Urinary bladder (tissue), 3 donors: ENCODE measurements at regions not wholly inside any gene's neighbourhood (a gene's known extent, or its start where the extent isn't known, plus 50 kb on each side); places are given as distances from the start of the nearest gene placed in this dataset.
A peak's percentile ranks its signal among the peaks of the same experiment; 100 is the strongest.
"Not testable (repeated sequence)": the region's sequence is repeated elsewhere in the genome, so short reads cannot be mapped to it uniquely, and the experiment has no call there.

Experiments used
- DNase-seq: peaks from one replicate; pipeline ENCODE4 v3.0.0-alpha.2; 2015; ENCODE audit errors: extremely low spot score
- H3K27ac ChIP-seq: one replicate; pipeline ENCODE4 v1.5.1; 2013; ENCODE audit warnings: low read depth, mild to moderate bottlenecking, moderate library complexity
- H3K36me3 ChIP-seq: one replicate; pipeline ENCODE4 v1.6.1; 2013; ENCODE audit warnings: mild to moderate bottlenecking, moderate library complexity; ENCODE audit not compliant: insufficient read depth
- H3K4me1 ChIP-seq: one replicate; pipeline ENCODE4 v1.6.1; 2013; ENCODE audit warnings: mild to moderate bottlenecking, moderate library complexity; ENCODE audit not compliant: insufficient read depth
- H3K4me3 ChIP-seq: one replicate; pipeline ENCODE4 v1.5.1; 2013; ENCODE audit warnings: low read depth, low read length
- WGBS: extraction: QIAGEN DNeasy Blood & Tissue Kit; methylation state at CpG from one replicate; pipeline ENCODE4 v1.1.7; 2013; 5-methylcytosine and 5-hydroxymethylcytosine counted together
- donor health status: healthy with polysubstance abuse.
- donor health status: healthy.

DNA sequence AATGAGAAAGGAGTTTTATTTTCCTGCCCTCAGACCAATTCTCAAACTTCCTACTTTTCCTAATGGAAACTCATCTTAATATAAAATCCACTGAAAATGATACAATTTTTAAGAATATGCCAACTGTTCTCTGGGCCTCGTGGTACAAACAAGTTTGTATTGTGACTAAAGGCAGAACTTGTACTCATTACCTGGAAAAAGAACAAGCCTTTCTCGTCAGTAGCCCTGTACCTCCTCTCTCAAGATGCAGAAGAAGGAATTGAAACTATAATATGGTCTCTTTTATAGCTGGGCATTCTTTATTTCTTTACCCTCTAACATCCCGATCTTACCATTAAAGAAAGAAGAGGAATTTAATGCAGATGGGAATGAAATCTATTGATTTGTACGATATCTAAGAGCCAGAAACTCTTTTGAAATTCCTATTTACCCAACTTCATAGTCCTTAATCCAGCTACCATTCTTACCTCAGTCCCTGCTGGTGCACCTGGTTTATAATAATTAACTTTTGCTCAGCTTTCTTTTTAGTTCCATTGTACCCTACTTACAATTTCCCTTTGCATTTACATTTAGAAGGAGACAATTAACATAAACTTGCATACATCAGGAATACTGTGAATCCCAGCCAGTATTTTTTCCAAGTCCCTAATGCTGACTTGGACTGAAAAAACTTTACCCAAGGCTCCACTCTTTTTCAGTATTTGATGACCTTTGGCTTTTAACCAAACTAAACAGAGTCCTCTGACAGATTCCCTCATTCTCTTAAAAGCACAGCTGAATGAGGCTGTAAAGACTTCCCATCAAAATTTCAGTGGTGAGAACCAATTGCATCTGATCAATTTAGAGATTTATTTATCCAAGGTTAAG, 1162.4 kb downstream of the BRINP3 start:
- no peaks in the 10 kb centered on the region for H3K36me3 ChIP-seq
- no peak overlapping the region for H3K27ac ChIP-seq
- 84% methylated on average over 4 of the region's 4 CpGs for WGBS
- no peak for DNase-seq
- H3K4me1 ChIP-seq = no peaks in the 10 kb centered on the region
- no peak overlapping the region for H3K4me3 ChIP-seq

DNA sequence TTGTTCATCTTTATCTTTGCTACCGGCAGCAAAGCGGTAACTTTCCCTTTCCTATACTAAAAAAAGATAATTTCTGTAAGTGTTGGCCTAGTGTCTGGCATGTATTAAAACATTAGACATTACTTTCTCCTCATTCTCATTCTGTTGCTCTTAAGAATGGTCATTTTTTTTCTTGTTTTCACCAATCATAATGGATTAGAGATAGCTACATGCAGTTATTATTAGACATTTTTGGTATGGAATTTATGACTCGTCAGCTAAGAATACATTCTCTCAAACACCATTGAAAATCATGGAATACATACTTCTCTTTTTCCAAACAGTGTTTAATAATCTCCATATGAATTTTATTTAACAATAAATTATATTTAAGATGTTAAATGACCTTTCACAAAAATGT, 1154.6 kb downstream of the BRINP3 start:
- WGBS = 76% methylated on average over 3 of the region's 3 CpGs
- Histone ChIP-seq H3K36me3 (no peaks in the 10 kb centered on the region), H3K27ac (no peak overlapping the region)

DNA sequence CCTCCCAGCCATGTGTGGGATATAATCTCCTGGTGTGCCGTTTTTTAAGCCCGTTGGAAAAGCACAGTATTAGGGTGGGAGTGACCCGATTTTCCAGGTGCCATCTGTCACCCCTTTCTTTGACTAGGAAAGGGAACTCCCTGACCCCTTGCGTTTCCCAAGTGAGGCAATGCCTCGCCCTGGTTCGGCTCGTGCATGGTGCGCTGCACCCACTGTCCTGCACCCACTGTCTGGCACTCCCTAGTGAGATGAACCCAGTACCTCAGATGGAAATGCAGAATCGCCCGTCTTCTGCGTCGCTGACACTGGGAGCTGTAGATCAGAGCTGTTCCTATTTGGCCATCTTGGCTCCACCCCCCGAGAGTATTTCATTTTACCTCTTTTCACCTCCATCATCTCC, 1146.6 kb downstream of the BRINP3 start:
- WGBS = 80% methylated on average over 13 of the region's 13 CpGs
- H3K4me1 ChIP-seq, H3K36me3 ChIP-seq, H3K4me3 ChIP-seq, H3K27ac ChIP-seq, DNase-seq: not testable (repeated sequence)

More for the DNA sequence above, 1154.6 kb downstream of the BRINP3 start:
- Histone ChIP-seq H3K4me1 (no peaks in the 10 kb centered on the region), H3K4me3 (no peak overlapping the region)
- DNase-seq = no peak

DNA sequence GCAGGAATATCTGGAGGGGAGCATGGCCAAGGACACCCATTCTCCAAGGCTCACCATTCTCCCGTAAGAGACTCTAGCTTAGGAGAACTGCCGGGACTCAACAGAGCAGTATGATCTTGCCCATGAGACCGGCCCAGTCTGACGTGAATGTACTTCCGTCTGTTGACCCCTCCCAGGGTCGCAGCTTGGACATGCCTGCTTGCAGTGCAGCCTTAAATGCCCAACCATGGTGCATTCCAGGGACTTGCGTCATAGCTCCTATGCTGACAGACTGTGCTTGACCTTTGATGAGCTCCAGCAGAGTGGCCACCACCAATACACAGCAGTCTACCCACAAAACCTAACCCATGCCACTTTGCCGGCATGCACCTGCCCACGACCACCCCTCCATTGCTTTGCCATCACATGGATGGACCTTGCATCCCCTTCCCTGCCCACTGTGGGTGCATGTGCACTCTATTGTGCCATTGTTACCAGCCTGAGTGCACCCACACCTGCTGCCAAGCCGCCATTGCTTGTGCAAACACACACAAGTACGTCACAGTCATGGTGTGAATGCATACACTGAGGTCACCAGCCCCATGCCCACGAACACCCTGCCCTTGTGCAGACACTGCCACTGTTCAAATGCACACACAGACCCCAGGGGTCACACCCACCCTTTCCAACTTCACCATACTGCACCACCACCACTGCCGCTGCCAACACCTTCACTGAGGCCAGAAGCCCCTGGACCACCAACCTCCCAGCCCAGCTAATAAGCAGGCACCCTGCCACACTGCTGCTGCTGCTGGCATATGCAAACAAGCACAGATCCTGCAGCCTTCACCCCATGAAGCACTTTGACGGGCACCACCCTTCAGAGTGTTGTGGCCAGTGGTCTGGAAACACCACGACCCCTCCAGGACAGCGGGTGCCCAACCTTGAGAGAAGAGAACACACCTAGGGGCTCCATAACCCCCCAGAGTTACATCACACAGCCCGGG, 1141.3 kb downstream of the BRINP3 start:
- Histone ChIP-seq H3K4me3 (no peak overlapping the region), H3K27ac (no peak overlapping the region), H3K36me3 (no peaks in the 10 kb centered on the region), H3K4me1 (no peaks in the 10 kb centered on the region)
- DNase-seq = no peak
- WGBS = 94% methylated on average over 17 of the region's 17 CpGs

DNA sequence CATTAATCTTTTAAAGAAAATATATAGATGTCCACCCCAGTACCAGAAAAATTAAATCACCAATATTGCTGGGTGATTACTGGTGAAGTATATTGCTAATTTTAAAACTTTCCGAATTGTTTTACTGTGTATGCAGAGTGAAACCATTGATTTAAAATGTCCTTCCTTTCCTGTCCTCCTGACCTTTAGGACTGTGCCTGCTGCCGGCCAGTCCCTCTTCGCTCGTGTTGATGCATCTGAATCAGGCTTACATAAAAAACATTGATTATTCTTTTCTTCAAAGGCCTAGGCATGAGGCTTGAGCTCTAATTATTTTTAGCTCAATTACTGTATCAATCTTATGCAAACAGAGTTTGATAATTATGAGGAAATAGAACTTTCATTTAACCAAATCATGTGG, 1128.1 kb downstream of the BRINP3 start:
- WGBS = 84% methylated on average over 4 of the region's 4 CpGs
- Histone ChIP-seq H3K36me3 (no peaks in the 10 kb centered on the region), H3K4me1 (no peaks in the 10 kb centered on the region)

DNA sequence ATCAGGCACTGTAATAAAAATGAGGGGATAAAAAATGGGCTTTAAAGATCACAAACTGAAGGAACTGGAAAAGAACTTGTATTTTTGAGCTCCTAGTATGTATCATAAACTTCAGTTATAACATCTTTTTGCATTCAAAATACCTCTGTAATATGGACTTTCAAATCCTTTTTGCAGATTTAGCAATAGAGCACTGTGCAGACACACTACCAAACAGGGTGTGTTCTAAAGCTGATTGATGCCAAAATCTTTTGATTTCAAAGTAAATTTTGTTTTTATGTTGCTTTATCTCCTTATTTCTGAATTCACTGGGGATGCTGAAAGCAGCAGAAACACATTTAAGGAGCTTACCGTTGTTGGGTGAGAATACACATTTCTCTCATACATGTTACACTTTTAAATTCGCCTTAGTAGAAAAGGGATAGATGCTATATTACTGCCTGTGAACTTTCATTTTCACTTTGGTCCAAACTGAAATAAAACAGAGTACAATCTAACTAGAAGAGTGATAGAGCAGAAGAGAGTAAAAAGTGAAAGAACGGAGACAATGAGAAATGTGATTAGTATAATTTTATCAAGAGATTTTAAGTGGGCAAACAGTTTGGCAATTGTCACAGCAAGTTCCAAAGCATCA, 1126.6 kb downstream of the BRINP3 start:
- Histone ChIP-seq H3K27ac (no peak overlapping the region), H3K36me3 (no peaks in the 10 kb centered on the region), H3K4me1 (no peaks in the 10 kb centered on the region), H3K4me3 (peak overlapping the region; percentile 18)
- no peak for DNase-seq
- 61% methylated on average over 3 of the region's 3 CpGs for WGBS

More for the DNA sequence above, 1128.1 kb downstream of the BRINP3 start:
- Histone ChIP-seq H3K4me3 (no peak overlapping the region), H3K27ac (no peak overlapping the region)
- no peak for DNase-seq

DNA sequence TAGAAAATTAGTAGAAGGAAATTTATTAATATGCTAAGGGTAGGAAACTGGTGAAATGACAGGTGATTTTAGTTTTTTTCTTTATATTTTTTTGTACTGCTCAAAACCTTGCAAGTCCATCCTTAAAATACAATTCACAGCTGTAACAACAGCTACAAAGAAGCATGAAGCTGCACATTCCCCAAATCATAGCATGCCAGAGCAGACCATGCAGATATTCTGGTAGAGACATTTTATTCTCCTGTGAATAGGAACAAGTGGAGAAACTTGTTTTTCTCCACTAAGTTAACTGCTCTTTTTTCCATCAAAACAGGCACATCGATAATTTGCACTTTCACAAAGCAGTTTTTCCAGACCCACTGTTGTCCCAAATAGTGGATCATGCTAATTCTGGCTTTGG, 1125.7 kb downstream of the BRINP3 start:
- Histone ChIP-seq H3K36me3 (no peaks in the 10 kb centered on the region), H3K4me1 (no peaks in the 10 kb centered on the region), H3K4me3 (no peak overlapping the region), H3K27ac (no peak overlapping the region)
- no peak for DNase-seq
- 7% methylated on average over 1 of the region's 1 CpG for WGBS

DNA sequence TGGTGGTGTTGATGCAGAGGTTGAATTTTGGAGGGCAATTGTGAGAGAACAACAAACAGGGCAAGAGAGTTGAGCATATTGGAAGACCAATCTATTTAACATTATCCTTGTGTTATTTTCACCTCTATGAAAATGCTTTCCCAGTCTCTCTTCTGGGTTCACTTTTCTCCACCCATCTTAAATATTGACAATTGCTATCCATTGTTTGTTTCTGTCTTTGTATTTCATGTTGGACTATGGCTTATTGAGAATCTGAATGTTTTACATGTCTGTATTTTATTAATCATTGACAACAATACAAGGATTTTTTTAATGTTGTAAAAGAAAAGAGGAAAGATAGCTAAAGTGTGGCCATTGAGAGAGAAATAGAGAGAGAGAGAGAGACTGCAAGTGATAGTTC, 1121.5 kb downstream of the BRINP3 start:
- Histone ChIP-seq H3K27ac (no peak overlapping the region), H3K4me3 (no peak overlapping the region), H3K36me3 (no peaks in the 10 kb centered on the region), H3K4me1 (no peaks in the 10 kb centered on the region)
- DNase-seq = no peak

DNA sequence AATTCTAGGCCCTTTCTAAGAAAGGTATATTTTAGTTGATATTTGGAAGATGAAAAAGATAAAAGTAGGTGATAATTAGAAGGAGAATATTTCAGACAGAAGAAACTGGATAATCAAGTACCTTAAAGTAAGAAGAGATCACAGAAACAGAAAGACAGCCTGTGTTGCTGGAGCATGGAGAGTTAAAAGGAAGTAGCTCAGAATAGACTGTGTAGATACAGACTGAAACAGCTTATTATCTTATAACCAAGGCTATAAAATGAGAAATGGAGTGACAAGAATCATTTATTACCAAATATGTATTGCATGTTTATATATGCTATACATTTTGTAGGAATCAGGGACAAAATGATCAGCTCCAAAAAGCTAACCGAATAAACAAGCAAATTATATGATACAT, 1120.3 kb downstream of the BRINP3 start:
- WGBS = 79% methylated on average over 1 of the region's 1 CpG
- no peak for DNase-seq
- Histone ChIP-seq H3K36me3 (no peaks in the 10 kb centered on the region), H3K4me3 (no peak overlapping the region), H3K4me1 (no peaks in the 10 kb centered on the region), H3K27ac (no peak overlapping the region)

DNA sequence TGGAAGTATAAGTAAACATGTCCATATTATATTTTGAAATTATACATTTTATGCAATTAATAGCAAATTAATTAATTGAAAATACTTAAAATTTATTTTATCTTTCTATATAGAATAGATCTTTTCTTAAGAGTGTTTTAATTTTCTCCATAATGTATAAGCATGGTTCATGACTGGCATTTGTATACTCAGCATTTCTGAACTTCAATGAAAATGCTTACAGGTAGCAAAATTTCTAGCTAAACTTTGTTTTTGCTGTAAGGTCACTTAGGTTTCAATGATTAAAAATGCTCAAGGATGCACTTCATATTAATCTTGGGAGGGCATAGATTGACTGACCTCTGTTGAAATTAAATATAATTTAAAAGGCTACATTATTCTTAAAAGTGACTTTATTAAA, 1108.1 kb downstream of the BRINP3 start:
- DNase-seq = no peak
- H3K36me3 ChIP-seq = no peaks in the 10 kb centered on the region
- no peak overlapping the region for H3K27ac ChIP-seq
- no peak overlapping the region for H3K4me3 ChIP-seq
- H3K4me1 ChIP-seq = no peaks in the 10 kb centered on the region

DNA sequence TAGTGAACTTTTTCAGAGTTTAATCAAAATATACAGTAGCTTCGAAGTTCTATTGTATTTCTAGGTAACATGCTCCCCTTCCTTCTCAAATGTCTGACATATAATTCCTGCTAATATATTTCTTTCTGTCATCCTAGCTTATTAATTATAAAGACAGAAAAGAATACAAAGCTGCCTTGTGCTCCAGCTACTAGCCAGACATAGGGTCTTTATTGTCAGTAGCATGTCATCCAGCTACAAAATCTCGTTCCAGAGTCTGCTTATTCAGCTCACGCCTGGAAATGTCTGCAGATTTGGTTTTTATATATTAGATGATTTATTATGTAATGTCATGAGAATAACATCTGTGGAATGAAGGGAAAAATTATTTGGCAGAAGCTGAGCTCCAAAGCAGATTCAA, 1102.8 kb downstream of the BRINP3 start:
- H3K4me3 ChIP-seq = no peak overlapping the region
- no peaks in the 10 kb centered on the region for H3K4me1 ChIP-seq
- 53% methylated on average over 3 of the region's 3 CpGs for WGBS
- H3K27ac ChIP-seq = no peak overlapping the region
- no peak for DNase-seq
- no peaks in the 10 kb centered on the region for H3K36me3 ChIP-seq

DNA sequence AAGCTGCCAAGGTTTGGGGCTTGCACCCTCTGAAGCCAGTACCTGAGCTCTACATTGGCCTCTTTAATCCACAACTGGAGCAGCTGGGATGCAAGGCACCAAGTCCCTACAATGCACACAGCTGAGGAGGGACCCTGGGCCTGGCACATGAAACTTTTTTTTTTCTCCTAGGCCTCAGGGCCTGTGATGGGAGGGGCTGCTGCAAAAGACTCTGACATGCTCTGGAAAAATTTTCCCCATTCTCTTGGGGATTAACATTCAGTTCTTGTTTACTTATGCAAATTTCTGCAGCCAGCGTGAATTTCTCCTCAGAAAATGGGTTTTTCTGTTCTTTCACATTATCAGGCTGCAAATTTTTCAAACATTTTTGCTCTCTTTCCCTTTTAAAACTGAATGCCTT, 1072.2 kb downstream of the BRINP3 start:
- no peaks in the 10 kb centered on the region for H3K4me1 ChIP-seq
- no peak for DNase-seq
- no peak overlapping the region for H3K4me3 ChIP-seq
- H3K27ac ChIP-seq = no peak overlapping the region
- H3K36me3 ChIP-seq = no peaks in the 10 kb centered on the region
- WGBS = 70% methylated on average over 1 of the region's 1 CpG

DNA sequence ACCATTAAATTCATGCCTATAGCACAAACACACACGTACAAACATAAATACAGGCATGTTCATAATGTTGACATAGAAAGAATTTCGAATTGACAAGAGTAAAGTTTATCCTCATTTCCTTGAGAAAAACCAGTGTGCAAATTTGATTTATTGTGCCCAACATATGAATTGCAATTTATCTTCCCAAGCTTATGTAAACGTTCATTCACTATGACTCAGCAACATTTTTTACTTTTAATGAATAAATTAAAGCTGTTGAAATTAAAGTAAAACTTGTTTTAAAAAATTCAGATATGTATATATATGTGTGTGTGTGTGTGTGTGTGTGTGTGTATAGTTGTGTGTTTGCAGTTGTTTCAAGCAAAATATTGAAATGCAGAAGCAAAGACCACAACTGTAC, 1067.9 kb downstream of the BRINP3 start:
- no peak overlapping the region for H3K27ac ChIP-seq
- no peaks in the 10 kb centered on the region for H3K36me3 ChIP-seq
- no peaks in the 10 kb centered on the region for H3K4me1 ChIP-seq
- H3K4me3 ChIP-seq = no peak overlapping the region
- 27% methylated on average over 3 of the region's 3 CpGs for WGBS
- DNase-seq = no peak
